ENCODE measurements at regions not wholly inside any gene's neighbourhood (a gene's known extent, or its start where the extent isn't known, plus 50 kb on each side); places are given as distances from the start of the nearest gene placed in this dataset.

DNA sequence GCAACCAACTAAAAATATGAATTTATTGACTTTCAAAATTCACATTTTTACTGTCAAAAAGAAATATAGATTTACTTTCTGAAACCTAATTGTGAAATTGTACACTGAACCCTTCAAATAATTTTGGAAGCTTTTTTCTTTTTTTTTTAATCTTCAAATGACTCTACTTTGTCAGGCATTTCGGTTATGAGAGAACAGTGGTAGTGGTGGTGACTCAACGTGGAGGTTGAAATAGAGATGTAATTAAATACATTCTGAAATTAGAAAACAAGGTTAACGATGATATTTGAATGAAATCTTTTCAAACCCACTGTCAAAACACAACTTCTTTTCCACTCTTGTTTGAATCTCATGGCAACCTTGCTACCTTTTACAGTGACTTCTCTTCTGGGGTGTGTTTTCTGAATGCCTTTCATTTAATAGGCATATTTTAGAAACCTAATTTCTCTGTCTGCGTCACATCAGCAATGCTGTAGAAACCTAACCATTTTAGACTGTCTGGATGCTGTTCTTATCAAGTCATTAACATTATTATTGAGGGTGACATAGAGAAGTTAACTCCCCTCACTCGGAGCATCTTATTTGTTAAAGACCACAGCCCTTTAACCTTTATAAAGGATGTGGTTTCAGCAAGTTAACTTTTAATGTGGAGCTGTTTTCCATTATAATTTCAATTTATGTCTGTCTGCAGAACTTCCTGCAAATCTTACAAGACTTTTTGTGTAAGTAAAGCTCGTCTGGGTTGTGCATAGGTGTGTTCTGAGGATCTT, 136.8 kb downstream of the PCDH7 start:
- H3K4me3 ChIP-seq (ENCODE audit: low read depth, low read length): no peak overlapping the region
- DNase-seq (ENCODE audit: low read depth): no peak
- TF ChIP-seq CTCF (conservative IDR thresholded peaks at IDR 0.05; ENCODE audit: low read depth, low read length): no peak

DNA sequence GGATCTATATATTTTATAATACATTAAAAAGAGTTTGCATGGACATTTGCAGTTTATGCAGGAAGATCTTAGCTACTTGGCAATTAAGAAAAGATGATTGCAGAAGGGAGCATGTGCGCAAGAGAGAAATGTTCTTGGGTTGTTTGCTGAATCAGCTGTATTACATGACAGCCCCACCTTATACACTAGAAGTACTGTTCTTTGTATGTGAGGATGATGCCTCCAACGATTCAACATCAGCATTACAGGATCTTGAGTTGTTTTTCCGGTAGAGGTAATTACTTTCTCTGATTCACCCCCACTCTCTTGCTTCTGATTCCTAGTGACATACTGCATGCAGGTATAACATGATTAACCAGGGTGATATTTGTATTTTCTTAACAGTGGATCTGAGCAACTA, 140.8 kb downstream of the PCDH7 start:
- no peak for DNase-seq (ENCODE audit: low read depth)
- H3K4me3 ChIP-seq (ENCODE audit: low read depth, low read length): no peak overlapping the region
- no peak for TF ChIP-seq CTCF (conservative IDR thresholded peaks at IDR 0.05; ENCODE audit: low read depth, low read length)

- no peak overlapping the region for H3K4me3 ChIP-seq (ENCODE audit: low read depth, low read length)
- DNase-seq (ENCODE audit: low read depth): no peak
- TF ChIP-seq CTCF (conservative IDR thresholded peaks at IDR 0.05; ENCODE audit: low read depth, low read length): no peak
Measured at GRCh38 chr4:30862196-30862595, 142.0 kb downstream of the PCDH7 start.

- no peak for TF ChIP-seq CTCF (conservative IDR thresholded peaks at IDR 0.05; ENCODE audit: low read depth, low read length)
- DNase-seq (ENCODE audit: low read depth): no peak
- H3K4me3 ChIP-seq (ENCODE audit: low read depth, low read length): no peak overlapping the region
Measured at GRCh38 chr4:30863021-30863420, 142.9 kb downstream of the PCDH7 start.

GRCh38 chr4:30865691-30866090, 145.5 kb downstream of the PCDH7 start:
- DNase-seq (ENCODE audit: low read depth): no peak
- TF ChIP-seq CTCF (conservative IDR thresholded peaks at IDR 0.05; ENCODE audit: low read depth, low read length): no peak
- H3K4me3 ChIP-seq (ENCODE audit: low read depth, low read length): no peak overlapping the region

- H3K4me3 ChIP-seq (ENCODE audit: low read depth, low read length): no peak overlapping the region
- no peak for DNase-seq (ENCODE audit: low read depth)
- no peak for TF ChIP-seq CTCF (conservative IDR thresholded peaks at IDR 0.05; ENCODE audit: low read depth, low read length)
Measured at GRCh38 chr4:30866346-30866745, 146.2 kb downstream of the PCDH7 start.

- TF ChIP-seq CTCF (conservative IDR thresholded peaks at IDR 0.05; ENCODE audit: low read depth, low read length): no peak
- no peak for DNase-seq (ENCODE audit: low read depth)
- H3K4me3 ChIP-seq (ENCODE audit: low read depth, low read length): no peak overlapping the region
Measured at GRCh38 chr4:30866907-30867306, 146.7 kb downstream of the PCDH7 start.
